ENCODE measurements at regions not wholly inside any gene's neighbourhood (a gene's known extent, or its start where the extent isn't known, plus 50 kb on each side); places are given as distances from the start of the nearest gene placed in this dataset.

DNA sequence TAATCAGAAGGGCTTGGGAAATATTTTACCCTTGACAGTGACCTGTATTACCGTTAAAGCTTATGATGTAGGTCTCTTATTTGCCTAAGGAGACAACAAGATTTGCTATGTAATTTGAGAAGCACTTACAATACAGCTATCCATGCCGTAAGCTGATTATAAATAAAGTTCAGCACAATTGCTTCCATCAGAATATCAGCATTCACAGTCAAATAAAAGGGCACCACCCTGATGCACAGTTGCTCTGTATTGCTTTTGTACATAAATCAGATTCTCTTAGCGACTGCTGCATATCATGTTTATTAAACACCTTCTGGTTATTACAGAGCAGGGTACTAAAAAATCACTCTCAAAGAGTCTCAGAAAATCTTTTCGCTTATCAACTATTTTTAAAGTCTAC is 67.3 kb upstream of the VRK1 start:
- no peak for TF ChIP-seq CTCF (conservative IDR thresholded peaks at IDR 0.05; ENCODE audit: low read depth, low read length)
- TF ChIP-seq EZH2phosphoT487 (IDR thresholded peaks at IDR 0.05; ENCODE audit: borderline replicate concordance, low read length) = no peak
- no peak for TF ChIP-seq EZH2 (IDR thresholded peaks at IDR 0.05; ENCODE audit: low read length, unreplicated experiment)

All from PC-3 (cell line).